GM12872 (cell line): ENCODE measurements at regions not wholly inside any gene's neighbourhood (a gene's known extent, or its start where the extent isn't known, plus 50 kb on each side); places are given as distances from the start of the nearest gene placed in this dataset.

ENCODE experiments used
- TF ChIP-seq, protein P1 (sequence below): IDR thresholded peaks from 3 replicates; pipeline ENCODE4 v1.5.1; 2011; ENCODE audit warnings: low read depth, mild to moderate bottlenecking, low read length, moderate library complexity; ENCODE audit not compliant: insufficient read depth

DNA sequence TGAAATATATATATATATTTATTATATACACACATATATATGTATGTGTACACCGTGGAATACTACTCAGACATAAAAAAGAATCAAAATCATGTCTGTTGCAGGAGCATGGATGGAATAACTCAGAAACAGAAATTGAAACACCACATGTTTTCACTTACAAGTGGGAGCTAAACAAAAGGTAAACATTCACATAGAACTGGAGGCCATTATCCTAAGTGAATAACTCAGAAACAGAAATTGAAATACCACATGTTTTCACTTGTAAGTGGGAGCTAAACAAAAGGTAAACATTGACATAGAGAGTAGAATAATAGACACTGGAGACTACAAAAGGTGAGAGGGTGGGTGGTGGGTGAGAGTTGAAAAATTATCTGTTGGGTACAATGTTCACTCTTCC is 171.5 kb upstream of the GOLIM4 start:
- TF ChIP-seq, protein P1, sequence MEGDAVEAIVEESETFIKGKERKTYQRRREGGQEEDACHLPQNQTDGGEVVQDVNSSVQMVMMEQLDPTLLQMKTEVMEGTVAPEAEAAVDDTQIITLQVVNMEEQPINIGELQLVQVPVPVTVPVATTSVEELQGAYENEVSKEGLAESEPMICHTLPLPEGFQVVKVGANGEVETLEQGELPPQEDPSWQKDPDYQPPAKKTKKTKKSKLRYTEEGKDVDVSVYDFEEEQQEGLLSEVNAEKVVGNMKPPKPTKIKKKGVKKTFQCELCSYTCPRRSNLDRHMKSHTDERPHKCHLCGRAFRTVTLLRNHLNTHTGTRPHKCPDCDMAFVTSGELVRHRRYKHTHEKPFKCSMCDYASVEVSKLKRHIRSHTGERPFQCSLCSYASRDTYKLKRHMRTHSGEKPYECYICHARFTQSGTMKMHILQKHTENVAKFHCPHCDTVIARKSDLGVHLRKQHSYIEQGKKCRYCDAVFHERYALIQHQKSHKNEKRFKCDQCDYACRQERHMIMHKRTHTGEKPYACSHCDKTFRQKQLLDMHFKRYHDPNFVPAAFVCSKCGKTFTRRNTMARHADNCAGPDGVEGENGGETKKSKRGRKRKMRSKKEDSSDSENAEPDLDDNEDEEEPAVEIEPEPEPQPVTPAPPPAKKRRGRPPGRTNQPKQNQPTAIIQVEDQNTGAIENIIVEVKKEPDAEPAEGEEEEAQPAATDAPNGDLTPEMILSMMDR: no peak

DNA sequence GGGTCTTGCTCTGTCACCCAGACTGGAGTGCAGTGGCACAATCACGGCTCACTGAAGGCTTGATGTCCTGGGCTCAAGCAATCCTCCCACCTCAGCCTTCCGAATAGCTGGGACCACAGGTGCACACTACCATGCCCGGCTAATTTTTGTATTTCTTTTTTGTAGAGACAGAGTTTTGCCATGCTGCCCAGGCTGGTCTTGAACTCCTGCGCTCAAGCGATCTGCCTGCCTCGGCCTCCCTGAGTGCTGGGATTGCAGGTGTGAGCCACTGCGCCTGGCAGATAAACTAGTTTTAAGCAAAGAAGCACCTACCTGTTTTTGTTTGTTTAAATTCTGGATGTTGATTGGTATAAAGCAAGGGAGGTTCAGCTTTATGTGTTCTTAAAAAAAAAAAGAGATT is 170.6 kb upstream of the GOLIM4 start:
- TF ChIP-seq, protein P1: no peak

GRCh38 chr3:168262887-168263286 is 167.2 kb upstream of the GOLIM4 start:
- TF ChIP-seq, protein P1: no peak

DNA sequence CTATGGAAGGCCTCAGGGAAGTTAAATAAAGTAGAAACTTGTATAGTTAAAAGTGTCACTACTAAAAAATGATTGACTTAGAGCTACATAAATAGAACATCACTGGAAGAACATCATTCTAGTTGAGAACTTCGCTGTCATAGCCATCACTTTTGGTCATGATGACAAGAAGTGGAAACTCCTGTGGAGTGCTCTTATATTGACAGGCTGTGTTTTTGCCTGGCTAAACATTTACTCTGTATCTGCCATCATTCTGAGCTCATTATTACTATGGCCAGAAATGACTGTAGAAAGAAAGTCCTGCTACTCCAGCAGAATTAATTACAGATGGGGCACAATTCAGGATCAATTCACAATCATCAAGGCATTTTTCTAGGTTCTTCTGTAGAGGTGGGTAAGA is 165.1 kb upstream of the GOLIM4 start:
- TF ChIP-seq, protein P1: no peak

GRCh38 chr3:168251371-168251770 is 155.6 kb upstream of the GOLIM4 start:
- TF ChIP-seq, protein P1: no peak

DNA sequence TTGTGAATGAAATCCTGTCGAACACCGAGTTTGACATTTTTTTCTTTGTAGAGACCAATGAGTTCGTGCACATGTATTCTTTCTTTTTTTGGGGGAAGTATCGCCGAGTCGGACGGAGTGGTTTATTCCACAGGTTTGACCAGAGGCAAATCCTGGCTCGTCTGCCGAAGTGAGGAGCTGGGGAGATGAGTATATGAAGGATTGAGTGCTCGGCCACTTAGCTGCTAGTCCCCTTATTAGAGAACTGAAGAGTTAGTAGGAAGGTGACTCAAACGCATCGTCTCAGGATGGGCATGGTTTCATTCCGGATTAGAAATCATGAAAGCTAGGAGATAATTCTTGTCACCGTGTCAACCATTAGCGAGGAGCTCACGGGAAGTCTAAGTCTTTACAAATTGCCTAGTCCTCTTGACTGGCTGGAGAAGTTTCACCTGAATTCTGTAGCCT is 154.7 kb upstream of the GOLIM4 start:
- TF ChIP-seq, protein P1: no peak

DNA sequence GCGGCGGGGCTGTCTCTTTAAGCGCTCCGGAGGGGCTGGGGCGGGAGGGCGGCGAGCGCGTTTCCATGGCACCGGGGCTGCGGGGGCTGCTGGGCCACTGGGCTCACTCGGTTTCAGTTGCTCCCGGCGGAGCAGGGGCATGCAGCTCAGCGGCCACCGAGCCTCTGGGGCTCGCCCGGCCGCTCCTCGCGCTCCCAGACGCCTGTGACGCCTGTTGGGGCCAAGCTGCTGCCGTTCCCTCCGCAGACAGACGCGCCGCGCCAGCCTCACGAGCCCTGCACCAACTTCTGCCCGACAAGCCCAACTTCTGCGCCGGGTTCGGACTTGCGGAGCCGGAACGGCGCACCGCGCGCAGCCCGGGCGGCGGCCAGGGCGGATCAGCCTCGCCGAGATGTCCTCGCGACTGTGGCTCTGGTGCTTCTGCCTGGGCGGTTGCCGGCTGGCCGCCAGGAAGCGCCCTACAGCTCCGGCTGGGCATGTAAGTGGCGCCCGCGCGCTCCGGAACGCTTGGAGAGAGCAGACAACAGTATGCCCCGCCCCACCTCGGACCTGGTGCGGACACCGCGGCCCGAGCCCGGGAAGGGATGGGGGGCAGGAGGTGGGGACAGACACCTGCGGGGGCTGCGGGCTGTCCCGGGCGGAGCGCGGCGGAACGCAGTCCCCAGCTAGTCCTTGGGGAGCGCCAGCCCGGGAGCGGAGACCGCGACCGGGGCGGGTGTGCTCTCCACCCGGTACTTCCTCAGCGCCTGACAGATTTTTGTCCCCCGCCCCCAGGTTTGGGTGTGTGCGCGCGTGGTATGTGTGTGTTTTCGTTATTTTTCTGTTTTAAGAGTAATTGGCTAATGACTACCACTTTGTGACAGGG is 154.1 kb upstream of the GOLIM4 start:
- TF ChIP-seq, protein P1: peak; percentile 39; the same call in 2 of the 3 replicates
